DMS153 treated with DMSO at 0.1 percent for 48 hours (cell line): ENCODE measurements at regions not wholly inside any gene's neighbourhood (a gene's known extent, or its start where the extent isn't known, plus 50 kb on each side); places are given as distances from the start of the nearest gene placed in this dataset.
"Not testable (repeated sequence)": the region's sequence is repeated elsewhere in the genome, so short reads cannot be mapped to it uniquely, and the experiment has no call there.

Source experiments
- DNase-seq: peaks from one replicate; lab custom pipeline; 2025; ENCODE audit not compliant: unreplicated experiment; lab: John Stamatoyannopoulos, UW

DNA sequence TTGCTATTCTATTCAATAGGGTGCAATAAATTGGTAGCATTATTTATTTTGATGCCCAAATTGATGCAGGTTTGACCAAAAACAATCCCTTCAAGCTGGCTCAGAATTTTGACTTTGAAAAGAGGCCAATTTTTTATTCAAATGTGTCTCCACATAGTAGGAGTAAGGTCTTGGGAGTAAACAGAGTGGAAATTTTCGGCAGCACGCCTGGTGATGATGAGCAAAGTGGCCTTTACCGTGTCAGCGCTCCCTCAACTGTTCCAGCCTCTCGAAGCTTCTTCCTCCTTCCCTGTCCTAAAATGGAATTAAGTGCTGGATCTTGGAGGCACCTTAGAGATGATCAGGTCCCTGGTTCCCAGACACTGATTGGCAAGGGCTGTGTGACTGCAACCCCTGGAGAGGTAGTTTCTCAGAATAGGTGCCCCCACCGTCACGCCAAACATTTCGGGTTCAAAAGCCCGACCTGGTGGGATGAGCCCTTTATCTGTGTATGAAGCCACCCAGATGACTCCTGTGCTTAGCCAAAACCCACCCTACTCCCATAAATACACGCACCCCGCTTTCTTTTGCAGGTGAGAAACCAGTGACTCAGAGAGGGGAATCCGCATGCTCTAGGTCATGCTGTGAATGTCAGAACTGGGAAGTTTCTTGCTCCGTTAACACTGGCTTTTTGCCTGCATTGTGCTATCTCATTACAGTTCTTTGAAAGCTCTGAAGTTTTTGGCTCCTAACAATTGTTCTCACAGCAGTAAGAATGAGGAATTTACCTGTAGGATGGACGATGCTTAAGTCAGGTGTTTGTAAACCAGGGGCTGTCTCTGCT is 89.1 kb downstream of the CRYGS start:
- no peak for DNase-seq

DNA sequence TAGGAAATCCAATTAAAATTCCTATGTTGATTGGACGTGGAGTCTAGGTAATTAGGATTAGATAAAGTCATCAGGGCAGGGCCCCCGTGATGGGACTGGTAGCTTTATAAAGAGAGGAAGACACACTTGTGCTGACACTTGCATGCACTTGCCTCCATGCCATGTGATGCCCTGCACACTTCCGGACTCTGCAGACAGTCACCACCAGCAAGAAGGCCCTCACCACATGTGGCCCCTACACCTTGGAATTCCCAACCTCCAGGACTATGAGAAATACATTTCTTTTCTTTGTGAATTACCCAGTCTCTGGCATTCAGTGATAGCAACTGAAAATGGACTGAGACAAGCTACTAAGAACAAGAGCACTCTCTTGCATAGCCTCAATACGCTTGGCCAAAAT is 90.6 kb downstream of the CRYGS start:
- no peak for DNase-seq

DNA sequence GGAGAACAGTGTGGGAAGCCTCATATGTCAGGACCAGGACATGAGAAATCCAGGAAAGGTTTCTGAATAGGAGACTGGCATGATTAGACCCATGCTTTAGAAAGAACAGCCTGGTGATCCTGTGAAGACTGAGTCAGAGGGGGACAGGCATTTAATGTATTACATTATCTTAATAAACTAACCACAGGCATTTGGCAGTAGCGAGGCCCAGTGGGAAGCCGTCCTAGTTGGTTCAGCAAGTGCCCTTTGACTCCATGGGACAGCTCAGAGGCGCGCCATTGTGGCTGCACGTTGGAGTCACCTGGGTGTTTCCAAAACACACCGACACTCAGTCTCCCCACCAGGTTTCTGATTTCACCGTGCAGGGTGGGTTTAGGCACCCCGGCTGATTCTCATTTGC is 90.5 kb upstream of the DGKG start:
- no peak for DNase-seq

DNA sequence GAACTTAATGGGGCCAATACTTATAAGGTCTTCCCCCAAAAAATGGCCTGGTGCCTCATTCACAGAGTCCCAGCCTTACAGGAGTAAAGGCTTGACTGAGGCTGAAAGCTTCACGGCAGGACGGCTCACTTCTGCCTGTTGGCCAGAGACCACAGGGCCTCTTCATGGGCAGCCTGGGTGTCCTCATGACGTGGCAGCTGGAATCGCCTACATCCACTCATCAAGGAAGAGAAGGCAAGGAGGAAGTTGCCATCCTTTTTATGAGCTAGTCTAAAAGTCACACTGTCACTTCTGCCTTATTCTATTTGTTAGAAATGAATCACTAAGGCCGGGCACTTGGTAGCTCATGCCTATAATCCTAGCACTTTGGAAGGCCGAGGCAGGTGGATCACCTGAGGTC is 89.3 kb upstream of the DGKG start:
- DNase-seq: no peak

DNA sequence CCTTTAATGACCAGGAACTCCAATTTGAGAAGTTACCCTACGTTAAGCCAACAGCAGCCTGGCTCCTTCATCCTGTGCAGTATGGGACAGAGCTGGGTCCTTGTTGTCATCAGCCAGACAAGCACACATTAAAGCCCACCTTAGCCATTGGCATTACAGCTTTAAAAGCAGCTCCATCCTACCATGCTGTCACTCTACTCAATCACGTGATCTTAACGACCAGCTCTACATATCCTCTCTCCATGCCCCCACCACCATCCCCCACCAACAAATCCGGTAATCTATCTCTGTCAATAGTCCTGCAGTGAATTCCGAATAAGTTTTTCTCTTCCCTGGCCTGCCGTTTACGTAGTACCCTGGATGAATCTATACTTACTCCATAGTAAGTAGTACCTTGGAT is 82.9 kb upstream of the DGKG start:
- DNase-seq: no peak

DNA sequence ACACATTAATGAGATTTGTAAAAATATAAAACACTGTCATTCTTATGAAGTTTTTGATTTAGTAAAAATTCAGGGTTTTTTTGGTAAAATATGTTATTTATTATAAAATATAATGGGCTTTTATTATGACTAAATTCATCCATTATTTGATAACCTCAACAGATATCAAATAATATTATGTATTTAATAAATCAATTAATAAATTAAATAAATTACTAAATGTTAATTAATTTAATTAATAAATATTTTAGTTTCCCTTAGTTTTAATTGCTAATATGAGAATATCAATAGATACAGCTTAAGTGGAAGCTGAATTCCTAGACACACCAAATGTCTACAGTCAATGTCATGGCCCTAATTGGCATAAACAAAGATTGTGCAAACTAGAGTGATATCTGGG is 82.3 kb upstream of the DGKG start:
- no peak for DNase-seq

DNA sequence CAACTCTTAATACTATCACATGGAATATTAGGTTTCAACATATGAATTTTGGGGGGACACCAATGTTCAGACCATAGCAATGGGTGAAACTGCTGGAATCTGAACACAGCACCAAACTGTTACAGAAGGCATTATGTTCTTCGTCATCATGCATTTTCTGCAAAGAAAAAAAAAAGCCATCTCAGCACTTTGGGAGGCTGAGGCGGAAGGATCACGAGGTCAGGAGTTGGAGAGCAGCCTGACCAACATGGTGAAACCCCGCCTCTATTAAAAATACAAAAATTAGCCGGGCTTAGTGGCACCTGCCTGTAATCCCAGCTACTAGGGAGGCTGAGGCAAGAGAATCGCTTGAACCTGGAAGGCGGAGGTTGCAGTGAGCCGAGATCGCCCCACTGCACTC is 80.9 kb upstream of the DGKG start:
- not testable (repeated sequence) for DNase-seq

DNA sequence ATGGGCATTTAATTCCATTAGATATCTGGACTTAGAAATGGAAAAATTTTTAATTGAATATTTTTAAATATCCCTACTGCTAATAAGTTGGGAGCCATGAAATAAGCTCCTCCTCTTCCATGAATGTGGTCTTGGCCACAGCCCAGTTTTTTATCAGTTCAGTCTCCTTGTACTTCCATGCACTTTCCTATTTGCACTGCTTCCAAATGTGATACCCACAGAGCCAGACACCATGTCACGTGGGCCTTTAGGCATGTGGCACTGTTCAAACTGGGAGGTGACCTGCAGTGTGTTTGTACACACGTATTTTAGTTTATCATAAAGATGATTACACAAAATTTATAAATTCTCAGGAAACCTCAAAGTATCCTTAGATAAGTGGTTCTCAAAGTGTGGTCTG is 80.1 kb upstream of the DGKG start:
- DNase-seq: no peak

DNA sequence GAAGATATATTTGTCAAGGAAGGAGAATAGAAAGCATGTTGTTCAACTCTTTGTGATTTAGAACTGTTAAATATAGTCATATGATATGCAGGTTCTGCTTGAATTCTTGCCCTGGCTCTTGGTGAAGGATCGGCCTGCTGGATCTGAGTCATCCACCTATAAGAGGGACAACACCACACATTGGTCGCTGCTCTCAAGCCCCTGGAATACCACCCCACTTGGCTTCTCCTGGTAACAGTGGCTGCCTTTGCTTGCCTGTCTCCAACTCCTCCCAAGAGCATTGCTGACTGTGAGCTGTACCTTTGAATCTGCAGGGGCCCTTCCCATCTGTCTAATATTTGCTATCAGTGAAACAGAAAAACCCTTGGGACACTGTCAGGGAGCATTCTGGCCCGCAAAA is 78.9 kb upstream of the DGKG start:
- DNase-seq: no peak

DNA sequence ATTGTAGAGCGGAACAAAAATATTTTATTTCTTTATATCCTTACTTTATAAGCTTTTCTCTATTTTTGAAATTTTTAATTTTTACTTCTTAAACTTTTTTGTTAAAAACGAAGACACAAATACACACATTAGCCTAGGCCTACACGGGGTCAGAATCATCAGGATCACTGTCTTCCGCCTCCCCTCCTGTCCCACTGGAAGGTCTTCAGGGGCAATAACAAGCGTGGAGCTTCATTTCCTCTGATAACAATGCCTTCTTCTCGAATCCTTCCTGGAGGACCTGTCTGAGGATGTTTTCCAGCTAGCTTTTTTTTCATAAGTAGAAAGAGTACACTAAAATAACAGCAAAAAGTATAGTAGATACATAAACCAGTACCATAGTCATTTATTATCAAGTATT is 77.7 kb upstream of the DGKG start:
- DNase-seq: no peak

DNA sequence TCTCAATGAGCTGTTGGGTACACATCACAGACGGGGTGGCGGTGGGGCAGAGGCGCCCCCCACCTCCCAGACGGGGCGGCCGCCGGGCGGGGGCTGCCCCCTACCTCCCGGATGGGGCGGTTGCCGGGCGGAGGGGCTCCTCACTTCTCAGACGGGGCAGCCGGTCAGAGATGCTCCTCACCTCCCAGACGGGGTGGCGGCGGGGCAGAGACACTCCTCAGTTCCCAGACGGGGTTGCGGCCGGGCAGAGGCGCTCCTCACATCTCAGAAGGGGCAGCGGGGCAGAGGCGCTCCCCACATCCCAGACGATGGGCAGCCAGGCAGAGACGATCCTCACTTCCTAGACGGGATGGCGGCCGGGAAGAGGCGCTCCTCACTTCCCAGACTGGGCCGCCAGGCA is 73.3 kb upstream of the DGKG start:
- DNase-seq: not testable (repeated sequence)

DNA sequence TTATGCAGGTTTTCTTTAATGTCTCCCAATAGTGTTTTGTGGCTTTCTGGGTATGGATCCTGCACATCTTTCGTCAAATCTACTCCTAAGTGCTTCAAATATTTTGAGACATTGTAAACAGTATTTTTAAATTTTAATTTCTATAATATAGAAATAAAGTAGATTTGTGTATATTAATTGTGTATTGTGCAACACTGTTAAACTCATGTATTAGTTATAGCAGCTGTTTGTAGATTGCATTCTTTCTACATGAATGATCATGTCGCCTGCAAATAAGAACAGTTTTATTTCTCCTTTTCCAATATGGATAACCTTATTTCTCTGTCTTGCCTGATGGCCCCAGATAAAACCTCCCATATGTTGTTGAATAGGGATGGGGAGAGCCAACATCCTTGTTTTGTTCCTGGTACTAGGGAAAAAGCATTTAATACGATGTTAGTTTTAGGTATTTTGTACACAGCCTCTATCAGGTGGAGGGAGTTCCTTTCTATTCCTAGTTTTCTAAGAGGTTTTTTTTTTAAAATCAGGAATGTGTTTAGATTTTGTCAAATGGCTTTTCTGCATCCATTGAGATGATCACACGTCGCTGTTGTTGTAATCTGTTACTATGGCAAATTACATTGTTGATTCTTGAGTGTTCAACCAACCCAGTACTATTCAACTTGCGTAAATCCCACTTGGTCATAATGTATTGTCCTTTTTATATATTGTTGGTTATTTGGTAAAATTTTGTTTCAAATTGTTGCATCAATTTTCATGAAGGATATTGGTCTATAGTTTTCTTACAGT is 71.1 kb upstream of the DGKG start:
- DNase-seq: no peak

DNA sequence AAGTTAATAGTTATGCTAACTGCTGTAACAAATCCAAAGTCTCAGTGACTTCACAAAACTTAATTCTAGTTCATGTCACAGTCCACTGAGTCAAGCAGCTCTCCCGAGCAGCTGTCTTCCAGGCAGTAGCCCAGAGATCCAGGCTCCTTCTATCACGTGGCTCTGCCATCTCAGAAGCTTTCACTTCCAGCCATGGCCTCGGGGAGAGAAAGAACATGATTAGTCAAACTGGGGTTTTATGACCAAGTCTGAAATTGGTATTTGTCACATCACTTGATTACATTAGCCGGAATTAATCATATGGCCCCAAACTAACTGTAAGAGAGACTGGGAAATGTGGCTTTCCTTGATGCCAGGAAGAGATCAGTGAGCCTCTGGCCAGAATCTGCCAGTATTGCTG is 70.2 kb upstream of the DGKG start:
- DNase-seq: no peak

DNA sequence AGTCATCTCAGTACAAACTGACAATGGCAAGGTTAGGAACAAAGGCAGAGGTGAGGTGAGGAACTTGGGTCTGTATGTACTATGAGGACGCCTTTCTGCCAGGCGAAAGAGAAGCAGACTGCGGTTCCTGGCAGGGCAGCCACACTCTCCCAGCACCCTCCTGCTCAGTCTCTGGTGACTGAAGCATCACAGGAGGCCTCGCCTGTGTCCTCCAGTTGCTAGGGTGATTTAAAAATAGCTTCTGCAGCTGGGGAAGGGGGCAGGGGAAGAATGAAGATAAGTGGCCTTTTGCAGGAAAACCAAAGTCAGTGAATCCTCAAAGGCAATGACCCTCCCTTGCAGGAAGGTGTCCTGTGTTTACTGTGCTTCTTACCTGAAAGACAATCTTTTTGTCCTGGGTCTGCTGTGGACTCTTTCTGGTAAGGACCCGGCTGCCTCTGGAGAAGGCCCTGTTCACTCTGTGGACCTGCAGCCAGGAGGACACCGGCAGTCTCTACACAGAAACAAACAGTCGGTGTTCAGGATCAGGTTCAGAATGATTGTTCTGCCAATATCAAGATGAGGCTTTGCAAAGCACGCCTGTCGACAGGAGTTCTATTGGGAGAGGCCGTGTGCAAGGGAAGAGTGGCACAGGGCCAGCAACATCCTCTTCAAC is 65.7 kb upstream of the DGKG start:
- no peak for DNase-seq

DNA sequence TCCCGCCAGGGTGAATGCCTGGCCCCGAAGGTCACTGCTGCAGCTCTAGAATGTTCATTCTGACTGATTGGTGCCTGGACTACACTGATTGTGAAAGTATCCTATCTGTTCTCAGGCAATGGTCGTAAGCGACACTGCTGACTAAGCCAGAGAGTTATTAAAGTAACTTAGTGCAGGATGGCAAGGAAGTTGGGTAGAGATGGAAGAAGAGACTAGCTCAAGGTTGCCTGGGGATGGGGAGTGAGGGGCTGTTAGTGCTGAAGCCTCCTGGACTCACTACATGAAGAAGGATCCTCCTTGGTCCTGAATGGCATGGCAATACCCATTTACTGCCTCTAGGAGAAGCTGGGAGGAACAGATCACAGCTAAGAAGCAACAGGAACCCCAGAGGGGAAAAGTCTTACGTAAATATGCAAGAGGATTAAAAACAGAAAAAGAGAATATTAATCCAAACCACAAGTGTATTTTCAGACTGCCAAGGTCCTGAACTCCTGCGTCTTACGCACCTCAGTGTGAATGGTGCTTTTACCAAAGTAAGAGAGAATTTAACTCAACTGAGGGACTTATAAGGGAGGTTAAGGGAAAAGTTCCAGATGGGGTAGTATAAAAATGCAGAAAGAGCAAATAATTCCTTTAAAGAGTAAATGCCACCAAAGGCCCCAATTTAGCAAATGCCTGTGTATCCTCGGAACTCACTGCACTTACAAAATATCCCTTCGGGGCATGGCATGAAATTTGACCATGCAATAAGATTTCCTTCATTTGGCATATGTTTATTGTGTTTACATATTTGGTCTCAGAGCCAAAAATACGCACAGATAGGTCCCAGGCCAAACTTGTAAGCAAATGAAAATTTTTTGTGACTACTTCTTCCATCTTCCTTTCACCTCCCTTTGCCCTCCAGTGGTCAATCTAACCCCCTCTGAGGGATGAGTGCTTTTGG is 64.0 kb upstream of the DGKG start:
- no peak for DNase-seq

DNA sequence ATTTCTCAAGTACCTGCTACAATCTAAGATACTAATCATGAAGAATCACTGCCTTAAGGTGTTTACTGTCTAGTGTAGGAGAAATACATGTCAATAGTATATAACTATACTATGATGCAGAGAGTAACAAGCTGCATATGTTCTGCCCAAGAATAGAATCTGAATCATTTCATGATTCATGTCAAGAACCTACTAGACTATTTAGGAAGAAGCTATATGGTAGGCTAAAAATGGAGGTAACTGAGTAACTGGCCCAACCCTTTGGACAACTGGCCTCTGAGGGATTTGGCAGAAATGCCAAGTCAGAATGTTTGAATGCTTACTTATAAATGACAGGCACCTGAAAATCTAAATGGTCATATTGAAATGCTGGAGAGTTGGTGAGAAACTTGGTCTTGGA is 59.9 kb upstream of the DGKG start:
- no peak for DNase-seq

DNA sequence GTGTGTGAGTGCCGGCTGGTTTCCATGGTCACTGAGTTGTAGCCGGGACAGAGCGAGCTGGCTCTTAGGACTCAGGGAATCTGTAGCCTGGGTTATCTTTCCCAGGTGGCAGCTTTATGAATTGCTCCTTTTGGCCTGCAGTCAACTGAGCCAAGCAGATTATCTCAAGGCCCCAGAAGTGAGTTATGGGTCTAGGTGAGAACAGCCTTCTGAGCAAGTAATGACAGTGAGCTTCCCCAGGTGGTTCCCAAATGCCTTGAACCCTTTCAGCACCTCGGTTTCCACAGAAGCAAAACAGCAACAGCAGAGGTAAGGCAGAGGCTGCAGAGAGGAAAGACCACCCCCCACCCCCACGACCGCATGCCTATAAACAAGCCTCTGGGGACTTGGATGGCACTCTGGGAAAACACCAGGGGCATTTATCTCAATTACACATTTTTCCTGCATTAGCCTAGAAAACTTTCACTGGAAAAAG is 56.7 kb upstream of the DGKG start:
- no peak for DNase-seq

DNA sequence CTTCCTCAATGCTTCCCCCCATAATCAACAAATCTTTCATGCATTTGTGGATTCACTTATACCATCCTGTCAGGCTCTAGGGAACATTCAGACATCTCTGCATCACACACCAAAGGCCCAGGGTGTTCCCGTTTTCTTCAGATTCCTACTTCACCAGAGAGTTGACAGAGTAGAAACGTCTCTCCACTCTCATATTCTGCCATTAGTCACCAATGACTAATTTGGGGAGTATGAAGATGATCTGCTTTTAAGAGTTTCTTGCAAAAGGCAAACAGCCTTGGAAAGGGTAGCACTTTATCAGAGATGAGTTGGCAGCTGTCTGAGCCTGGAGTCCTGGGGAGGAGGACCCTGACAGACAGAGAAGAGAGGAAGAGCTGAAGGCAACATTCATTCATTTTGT is 55.8 kb upstream of the DGKG start:
- DNase-seq: no peak

DNA sequence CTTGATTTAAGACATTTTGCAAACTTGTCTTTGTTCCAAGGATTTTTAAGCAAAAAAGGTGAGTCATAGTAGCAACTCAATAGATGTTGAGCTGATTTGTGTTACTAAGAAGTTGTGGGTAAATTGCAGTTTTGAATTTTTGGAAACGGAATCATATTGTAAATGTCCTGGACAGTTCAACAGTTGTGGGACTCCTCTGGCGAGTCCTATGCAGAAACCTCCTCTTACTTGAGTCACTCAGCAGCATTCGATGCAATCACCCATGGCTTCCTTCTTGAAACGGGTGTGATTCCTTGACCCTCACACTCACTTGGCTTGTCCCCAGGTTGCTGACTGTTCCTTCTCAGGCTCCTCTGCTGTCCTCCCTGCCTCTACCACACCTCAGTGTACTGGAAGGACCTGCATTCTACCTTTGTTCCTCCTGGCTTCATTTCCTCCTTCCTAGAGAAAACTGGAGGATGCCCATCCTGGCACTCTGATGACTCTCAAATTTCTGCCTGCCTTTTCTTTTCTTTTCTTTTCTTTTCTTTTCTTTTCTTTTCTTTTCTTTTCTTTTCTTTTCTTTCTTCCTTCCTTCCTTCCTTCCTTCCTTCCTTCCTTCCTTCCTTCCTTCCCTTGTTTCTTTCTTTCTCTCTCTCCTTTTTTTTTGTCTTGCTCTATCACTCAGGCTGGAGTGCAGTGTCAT is 52.8 kb upstream of the DGKG start:
- no peak for DNase-seq
